ENCODE measurements at regions not wholly inside any gene's neighbourhood (a gene's known extent, or its start where the extent isn't known, plus 50 kb on each side); places are given as distances from the start of the nearest gene placed in this dataset.

DNA sequence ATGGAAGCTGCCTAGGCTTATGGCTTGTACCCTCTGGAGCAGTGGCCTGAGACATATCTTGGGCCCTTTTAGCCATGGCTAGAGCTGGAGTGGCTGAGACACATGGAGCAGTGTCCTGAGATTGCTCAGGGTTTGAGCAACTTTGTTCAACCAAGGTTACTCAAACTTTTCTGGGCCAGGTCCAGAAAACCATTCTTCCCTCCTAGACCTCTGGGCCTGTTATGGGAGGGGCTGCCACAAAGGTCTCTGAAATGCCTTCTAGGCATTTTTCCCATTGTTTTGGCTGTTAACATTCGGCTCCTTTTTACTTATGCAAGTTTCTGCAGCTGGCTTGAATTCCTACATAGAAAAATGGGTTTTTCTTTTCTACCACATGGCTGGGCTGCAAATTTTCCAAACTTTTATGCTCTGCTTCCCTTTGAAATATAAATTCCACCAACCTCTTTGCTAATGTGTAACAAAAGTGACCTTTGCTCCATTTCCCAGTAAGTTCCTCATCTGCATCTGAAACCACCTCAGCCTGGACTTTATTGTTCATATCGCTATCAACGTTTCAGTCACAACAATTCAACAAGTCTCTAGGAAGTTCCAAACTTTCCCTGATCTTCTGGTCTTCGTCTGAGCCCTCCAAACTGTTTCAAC lies 84.9 kb upstream of the MAP4K3 start:
- TF ChIP-seq, protein P1, sequence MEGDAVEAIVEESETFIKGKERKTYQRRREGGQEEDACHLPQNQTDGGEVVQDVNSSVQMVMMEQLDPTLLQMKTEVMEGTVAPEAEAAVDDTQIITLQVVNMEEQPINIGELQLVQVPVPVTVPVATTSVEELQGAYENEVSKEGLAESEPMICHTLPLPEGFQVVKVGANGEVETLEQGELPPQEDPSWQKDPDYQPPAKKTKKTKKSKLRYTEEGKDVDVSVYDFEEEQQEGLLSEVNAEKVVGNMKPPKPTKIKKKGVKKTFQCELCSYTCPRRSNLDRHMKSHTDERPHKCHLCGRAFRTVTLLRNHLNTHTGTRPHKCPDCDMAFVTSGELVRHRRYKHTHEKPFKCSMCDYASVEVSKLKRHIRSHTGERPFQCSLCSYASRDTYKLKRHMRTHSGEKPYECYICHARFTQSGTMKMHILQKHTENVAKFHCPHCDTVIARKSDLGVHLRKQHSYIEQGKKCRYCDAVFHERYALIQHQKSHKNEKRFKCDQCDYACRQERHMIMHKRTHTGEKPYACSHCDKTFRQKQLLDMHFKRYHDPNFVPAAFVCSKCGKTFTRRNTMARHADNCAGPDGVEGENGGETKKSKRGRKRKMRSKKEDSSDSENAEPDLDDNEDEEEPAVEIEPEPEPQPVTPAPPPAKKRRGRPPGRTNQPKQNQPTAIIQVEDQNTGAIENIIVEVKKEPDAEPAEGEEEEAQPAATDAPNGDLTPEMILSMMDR (IDR thresholded peaks at IDR 0.05; ENCODE audit: extremely low read depth, missing control alignments) = no peak
- DNase-seq (ENCODE audit: low spot score) = no peak

DNA sequence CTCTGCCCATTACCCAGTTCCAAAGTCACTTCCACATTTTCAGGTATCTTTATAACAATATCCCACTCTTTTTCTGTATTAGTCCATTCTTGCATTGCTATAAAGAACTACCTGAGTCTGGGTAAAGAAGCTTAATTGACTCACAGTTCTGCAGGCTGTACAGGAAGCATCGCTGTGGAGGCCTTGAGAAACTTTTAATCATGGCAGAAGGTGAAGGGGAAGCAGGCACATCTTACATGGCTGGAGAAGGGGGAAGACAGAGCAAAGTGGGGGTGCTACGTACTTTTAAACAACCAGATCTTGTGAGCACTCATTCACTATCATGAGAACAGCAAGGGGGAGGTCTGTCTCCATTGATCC lies 85.4 kb upstream of the MAP4K3 start:
- TF ChIP-seq, protein P1 (IDR thresholded peaks at IDR 0.05; ENCODE audit: extremely low read depth, missing control alignments) = no peak
- DNase-seq (ENCODE audit: low spot score) = no peak

DNA sequence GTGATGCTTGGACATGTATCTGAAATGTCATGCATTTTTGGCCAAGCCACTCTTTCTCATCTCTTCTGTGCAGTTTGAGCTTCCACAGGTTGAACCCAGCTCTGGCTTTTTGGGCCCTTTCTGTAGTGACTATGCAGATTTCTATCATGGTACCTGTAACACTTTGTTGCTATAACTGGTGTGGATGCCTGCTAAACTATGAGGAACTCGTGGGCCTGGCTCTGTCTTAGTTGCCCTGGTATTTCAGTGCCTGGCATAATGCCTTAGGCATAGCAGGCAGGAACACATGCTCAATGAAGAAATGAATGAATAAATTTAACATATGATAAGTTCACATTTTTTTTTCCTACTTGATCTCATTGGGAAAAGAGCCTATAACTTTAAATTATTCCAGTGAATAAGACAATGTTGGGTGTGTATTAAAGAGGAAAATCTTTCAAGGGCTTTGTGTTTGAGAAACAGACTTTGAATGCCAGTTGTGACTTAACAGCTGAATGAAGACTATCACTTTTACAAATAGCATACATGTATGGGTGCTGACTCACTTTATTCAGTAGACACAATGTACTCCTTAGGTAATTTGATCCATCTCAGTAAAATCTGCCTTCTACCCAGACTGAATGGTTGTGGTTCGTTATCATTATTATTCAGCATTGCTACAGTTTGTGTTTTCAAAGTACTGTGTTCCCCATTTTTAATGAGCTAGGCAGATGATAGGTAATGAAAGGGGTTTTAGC lies 86.4 kb upstream of the MAP4K3 start:
- TF ChIP-seq, protein P1 (IDR thresholded peaks at IDR 0.05; ENCODE audit: extremely low read depth, missing control alignments) = no peak

DNA sequence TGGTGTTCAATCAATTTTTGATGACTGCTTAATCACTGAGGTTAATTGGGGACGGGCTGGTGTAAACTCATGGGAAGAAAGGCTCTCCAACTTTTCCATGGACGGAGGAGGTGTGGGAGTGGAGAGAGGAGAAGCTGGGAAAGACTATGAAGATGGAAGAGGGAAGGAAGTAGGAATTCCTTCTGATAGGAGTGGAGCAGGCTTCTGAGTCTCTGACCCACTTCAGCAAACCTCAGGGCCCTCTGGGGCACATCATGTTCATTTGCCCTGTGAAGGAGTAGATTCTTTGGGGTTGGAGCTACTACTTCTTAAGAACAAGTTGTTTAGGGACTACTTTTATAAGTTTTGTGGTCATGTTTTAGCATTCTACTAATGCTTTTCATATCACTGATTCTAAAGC lies 87.0 kb upstream of the MAP4K3 start:
- DNase-seq (ENCODE audit: low spot score) = no peak
- TF ChIP-seq, protein P1 (IDR thresholded peaks at IDR 0.05; ENCODE audit: extremely low read depth, missing control alignments) = no peak

More for the DNA sequence above, 86.4 kb upstream of the MAP4K3 start:
- no peak for DNase-seq (ENCODE audit: low spot score)

DNA sequence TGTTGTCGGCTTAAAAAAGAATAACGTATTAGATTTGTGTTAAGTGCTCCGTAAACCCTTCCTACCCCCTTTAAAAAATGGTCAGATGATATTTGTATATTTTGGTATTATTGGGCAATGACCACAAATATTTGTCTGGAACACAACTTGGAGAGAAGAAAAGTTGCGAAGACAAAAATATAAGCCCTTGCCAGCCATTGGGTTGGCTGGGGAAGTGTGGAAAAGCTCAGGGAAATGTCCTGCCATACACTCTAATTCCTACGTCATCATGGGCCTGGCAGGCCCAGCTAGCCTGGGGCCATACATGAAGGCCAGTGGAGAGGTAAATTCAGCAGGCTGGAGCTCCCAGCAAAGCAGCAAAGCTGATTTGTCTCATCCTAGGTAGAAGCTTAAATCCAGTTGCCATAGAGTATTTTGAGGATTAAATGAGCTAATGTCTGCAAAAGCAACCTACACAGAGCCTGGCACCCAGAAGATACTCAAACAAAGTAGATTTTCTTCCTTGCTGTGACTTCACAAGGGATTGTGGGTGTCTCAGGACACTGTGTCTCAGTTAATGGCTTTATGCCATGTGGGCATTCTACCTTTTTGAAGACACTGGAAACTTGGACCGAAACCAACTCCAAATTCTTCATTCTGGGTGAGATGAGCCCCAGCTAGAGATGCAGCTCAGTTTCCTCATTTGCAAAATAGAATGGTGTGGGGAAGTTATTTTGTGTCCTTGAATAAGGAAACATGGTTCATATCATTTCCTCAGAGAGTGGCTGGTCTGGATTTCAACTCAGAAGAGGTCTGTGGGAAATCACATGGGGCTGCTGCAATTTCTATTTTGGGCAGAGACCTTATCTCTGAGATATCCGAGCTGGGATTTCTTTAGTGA lies 87.9 kb upstream of the MAP4K3 start:
- DNase-seq (ENCODE audit: low spot score) = no peak
- TF ChIP-seq, protein P1 (IDR thresholded peaks at IDR 0.05; ENCODE audit: extremely low read depth, missing control alignments) = no peak

DNA sequence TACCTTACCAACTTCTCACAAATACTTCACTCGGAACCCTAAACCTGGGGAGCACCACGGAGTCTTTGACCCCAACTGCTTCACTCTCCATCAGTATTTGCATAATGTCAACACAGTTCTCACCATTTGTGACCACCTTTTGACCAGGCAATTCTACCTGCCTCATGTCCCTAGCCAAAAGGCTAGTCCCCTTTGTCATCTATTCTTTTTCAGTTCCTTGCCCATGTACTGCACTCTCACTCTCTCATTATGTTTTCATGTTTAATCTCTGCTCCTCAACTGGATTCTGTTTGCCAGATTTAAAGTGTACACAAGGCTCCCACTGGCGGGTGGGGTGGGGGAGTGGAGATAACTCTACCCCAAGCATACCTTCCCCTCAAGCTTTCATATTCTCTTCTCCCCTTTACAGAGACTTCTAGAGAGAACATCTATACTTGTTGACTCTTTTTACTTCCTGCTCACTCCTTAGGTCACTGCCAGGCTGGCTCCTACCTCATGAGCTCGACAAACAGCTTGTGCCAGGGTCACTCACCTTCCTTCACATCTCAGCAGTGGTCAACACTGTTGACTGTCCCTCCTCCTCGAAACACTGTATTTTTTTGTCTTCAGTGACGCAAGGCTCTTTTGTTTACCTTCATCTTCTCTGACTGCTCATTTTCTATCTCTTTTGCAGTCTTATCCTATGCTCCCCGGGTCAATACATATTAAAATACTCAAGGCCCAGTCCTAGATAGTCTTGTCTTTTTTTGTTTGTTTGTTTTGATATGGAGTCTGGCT lies 88.7 kb upstream of the MAP4K3 start:
- no peak for DNase-seq (ENCODE audit: low spot score)
- TF ChIP-seq, protein P1 (IDR thresholded peaks at IDR 0.05; ENCODE audit: extremely low read depth, missing control alignments) = no peak
